Esophagus muscularis mucosa (tissue), 4 donors: ENCODE measurements at regions not wholly inside any gene's neighbourhood (a gene's known extent, or its start where the extent isn't known, plus 50 kb on each side); places are given as distances from the start of the nearest gene placed in this dataset.
"Not testable (repeated sequence)": the region's sequence is repeated elsewhere in the genome, so short reads cannot be mapped to it uniquely, and the experiment has no call there.

Experiments
- DNase-seq: peaks from one replicate; pipeline ENCODE4 v3.0.0-alpha.2; 2017; ENCODE audit errors: extremely low spot score
- H3K27ac ChIP-seq, 4 donors: fragments of 200-600 bp; sonication (generic); replicated peaks in 1 of 4; 1 replicate in 3 of 4; 2 replicates in 1 of 4; pipeline ENCODE4 v1.5.1; 2016 to 2019; ENCODE audit warnings: mild to moderate bottlenecking in 1 of 4
- H3K27me3 ChIP-seq, 4 donors: fragments of 200-600 bp; sonication (generic); one replicate each; pipeline versions ENCODE4 v1.5.1 to v1.6.0; 2016 to 2019
- H3K36me3 ChIP-seq, 4 donors: fragments of 200-600 bp; sonication (generic); one replicate each; pipeline ENCODE4 v1.5.1; 2016 to 2019
- H3K4me1 ChIP-seq, 4 donors: fragments of 200-600 bp; sonication (generic); one replicate each; pipeline ENCODE4 v1.5.1; 2016 to 2019
- H3K4me3 ChIP-seq, 4 donors: fragments of 200-600 bp; sonication (generic); 1 replicate in 2 of 4; 2 replicates in 2 of 4; pipeline ENCODE4 v1.5.1; 2016 to 2019; ENCODE audit warnings: mild to moderate bottlenecking in 4 of 4, moderate library complexity in 1 of 4
- H3K9me3 ChIP-seq, 4 donors: fragments of 200-600 bp; sonication (generic); 1 replicate in 3 of 4; 2 replicates in 1 of 4; pipeline ENCODE4 v1.5.1; 2016 to 2019
- EP300 ChIP-seq: sonication (generic); formaldehyde crosslinking; IDR thresholded peaks from one replicate; pipeline ENCODE4 v1.6.1; 2017; ENCODE audit warnings: antibody characterized with exemption
- POLR2A ChIP-seq: fragments of 450-650 bp; IDR thresholded peaks from one replicate; pipeline ENCODE4 v1.6.1; 2017; ENCODE audit warnings: antibody characterized with exemption, moderate library complexity, mild to moderate bottlenecking, low read depth
- POLR2AphosphoS5 ChIP-seq, 2 donors: sonication (generic); formaldehyde crosslinking; IDR thresholded peaks; one replicate each; pipeline ENCODE4 v1.6.1; 2017; ENCODE audit warnings: antibody characterized with exemption in 2 of 2
- WGBS: methylation state at CpG from one replicate; pipeline ENCODE4 v1.1.5; 2018; 5-methylcytosine and 5-hydroxymethylcytosine counted together
- intact Hi-C: fragments of 100-400 bp; cut with DNase I; formaldehyde crosslinking; loops from one replicate; pipeline ENCODE4 v1.15.1; 2023
- TF ChIP-seq, protein P1 (sequence below), 3 experiments: fragments of 200-600 bp in 2 of 3; fragments of 450-650 bp in 1 of 3; sonication (generic) in 2 of 3; IDR thresholded peaks; one replicate each; pipeline ENCODE4 v1.5.1; 2017 to 2019; ENCODE audit warnings: antibody characterized with exemption in 3 of 3, mild to moderate bottlenecking in 2 of 3, moderate library complexity in 1 of 3

DNA sequence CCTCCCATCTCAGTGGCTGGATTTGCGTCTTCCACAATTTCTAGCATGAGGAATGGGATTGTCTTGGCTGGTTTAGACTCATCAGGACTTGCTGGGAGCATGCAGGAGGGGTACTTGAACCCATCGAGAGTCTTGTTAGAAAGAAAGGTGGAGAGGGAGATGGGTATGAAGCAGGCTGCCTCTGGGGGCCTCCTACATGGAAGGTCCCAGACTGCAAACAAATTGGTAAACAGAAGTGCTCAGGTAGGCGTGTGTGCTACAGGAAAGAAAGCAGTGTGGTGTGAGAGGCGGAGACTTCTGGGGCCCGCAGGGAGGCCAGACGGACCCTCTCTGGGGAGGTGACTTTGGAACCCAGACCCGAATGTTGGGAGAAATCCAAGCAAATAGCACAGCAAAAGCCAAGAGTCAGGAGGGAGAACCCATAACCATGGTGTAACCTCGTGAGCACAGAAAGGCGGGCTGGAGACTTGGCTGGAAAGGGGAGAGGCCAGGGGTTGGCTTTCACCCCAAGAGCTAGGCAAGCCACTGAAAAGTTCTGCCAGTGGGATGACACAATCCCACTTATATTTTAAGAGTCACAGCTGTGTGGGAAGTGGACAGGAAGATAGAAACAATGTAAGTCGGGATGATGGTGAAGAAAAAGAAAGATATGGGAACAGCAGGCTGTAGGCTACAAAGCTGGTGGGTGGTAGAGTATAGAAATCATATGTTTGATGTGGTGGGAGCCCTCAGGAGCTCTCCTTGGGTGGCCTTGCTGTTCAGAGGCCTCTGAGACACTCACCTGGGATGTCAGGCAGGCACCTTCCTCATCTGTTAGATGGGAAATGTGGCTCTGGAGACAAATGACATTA is 130.1 kb upstream of the PRR20G start:
- Histone ChIP-seq H3K4me1 (no peaks in the 10 kb centered on the region), H3K27ac (no peak overlapping the region), H3K4me3 (no peak overlapping the region), H3K9me3 (no peaks in the 10 kb centered on the region), H3K36me3 (no peaks in the 10 kb centered on the region), H3K27me3 (peaks cover 0 to 77% (median 0%) of the 10 kb centered on the region in 4 donors)
- peak; percentile 91 for DNase-seq
- TF ChIP-seq POLR2AphosphoS5 (IDR thresholded peaks at IDR 0.05), result no peak
- TF ChIP-seq, protein P1, sequence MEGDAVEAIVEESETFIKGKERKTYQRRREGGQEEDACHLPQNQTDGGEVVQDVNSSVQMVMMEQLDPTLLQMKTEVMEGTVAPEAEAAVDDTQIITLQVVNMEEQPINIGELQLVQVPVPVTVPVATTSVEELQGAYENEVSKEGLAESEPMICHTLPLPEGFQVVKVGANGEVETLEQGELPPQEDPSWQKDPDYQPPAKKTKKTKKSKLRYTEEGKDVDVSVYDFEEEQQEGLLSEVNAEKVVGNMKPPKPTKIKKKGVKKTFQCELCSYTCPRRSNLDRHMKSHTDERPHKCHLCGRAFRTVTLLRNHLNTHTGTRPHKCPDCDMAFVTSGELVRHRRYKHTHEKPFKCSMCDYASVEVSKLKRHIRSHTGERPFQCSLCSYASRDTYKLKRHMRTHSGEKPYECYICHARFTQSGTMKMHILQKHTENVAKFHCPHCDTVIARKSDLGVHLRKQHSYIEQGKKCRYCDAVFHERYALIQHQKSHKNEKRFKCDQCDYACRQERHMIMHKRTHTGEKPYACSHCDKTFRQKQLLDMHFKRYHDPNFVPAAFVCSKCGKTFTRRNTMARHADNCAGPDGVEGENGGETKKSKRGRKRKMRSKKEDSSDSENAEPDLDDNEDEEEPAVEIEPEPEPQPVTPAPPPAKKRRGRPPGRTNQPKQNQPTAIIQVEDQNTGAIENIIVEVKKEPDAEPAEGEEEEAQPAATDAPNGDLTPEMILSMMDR (IDR thresholded peaks at IDR 0.05), result no peak
- intact Hi-C loops, result no loop called here
- WGBS, result 54% methylated on average over 10 of the region's 10 CpGs

DNA sequence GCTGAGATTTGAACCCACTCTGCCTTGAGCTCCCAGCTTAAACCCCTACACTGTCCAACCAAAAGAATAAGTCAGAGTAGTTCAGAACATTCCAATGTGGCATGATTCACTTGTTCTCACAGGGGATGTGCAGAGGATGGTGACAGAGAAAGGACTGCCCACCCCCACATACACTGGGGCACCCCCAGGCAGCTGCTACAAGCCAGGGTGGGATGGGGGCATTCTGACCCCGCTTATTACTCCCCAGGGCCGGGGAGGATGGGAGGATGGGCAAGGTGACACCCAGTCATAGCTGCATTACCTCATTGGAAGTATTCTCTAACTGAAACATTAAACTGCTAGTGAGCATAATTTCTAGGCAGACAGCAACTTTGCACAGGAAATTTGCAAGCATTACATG is 126.0 kb upstream of the PRR20G start:
- TF ChIP-seq EP300 (no peak), POLR2A (no peak), POLR2AphosphoS5 (IDR thresholded peaks at IDR 0.05) (no peak)
- TF ChIP-seq, protein P1 (IDR thresholded peaks at IDR 0.05), result no peak
- intact Hi-C loops, result no loop called here
- Histone ChIP-seq H3K9me3 (no peaks in the 10 kb centered on the region), H3K27me3 (peaks cover 0 to 75% (median 0%) of the 10 kb centered on the region in 4 donors), H3K36me3 (no peaks in the 10 kb centered on the region), H3K4me3 (no peak overlapping the region), H3K27ac (no peak overlapping the region), H3K4me1 (no peaks in the 10 kb centered on the region)
- no peak for DNase-seq
- WGBS, result 45% methylated on average over 2 of the region's 2 CpGs

DNA sequence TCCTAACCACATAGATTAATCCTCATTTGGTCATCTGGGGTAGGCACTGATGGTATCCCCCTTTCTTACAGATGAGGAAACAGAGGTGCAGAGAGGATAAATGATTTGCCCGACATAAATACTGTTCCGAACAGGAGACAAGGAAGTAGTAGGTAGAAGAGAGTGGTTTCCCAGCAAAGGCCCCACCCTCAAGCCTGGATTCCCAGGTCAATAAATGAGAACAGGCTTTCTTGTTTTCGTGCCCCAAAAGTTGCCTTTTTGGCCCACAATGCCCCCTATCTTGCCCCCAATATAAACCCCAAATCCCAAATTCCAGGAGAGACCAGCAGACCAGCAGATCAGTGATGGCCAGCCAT is 125.5 kb upstream of the PRR20G start:
- DNase-seq, result no peak
- WGBS, result 85% methylated on average over 3 of the region's 3 CpGs
- H3K36me3 ChIP-seq, result no peaks in the 10 kb centered on the region
- intact Hi-C loops, result no loop called here
- no peak overlapping the region for H3K4me3 ChIP-seq
- peaks cover 0 to 75% (median 0%) of the 10 kb centered on the region in 4 donors for H3K27me3 ChIP-seq
- H3K27ac ChIP-seq, result no peak overlapping the region
- H3K9me3 ChIP-seq, result no peaks in the 10 kb centered on the region
- H3K4me1 ChIP-seq, result no peaks in the 10 kb centered on the region
- TF ChIP-seq POLR2AphosphoS5 (IDR thresholded peaks at IDR 0.05) (no peak), EP300 (no peak), POLR2A (no peak)
- TF ChIP-seq, protein P1 (IDR thresholded peaks at IDR 0.05), result no peak

DNA sequence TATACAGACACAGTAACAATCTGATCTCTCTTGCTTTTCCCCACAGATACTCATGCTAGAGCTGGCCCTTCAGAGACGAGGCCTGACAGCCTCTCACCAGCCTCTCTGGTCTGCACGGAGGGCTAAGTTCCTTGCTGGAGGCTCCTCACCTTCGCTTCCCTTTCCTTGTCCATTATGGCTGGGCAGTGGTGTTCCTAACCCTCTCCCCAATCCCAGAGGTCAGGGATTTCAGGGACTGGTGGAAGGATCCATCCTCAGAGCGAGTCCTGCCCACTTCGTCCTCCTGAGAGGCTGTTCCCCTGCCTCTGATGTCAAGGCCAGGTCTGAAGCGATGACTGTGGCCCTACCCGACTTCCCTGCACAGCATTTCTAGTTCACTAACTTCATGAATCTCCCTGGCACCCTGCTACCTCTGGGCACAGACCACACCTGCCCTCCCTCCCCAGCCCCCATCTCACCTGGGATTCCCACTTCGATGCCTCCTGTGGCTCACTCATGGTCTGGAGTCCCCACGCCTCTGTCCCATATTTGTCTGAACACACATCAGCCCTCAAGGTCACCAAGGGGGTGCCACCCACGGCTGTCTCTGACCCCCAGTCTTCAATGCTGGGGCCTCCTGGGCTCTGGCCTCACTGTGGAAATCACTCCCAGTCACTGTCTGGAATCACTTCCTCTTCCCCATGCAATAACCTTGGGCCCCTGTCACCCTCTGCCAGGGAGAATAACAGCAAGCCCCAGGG is 124.9 kb upstream of the PRR20G start:
- H3K9me3 ChIP-seq, result no peaks in the 10 kb centered on the region
- H3K4me1 ChIP-seq, result no peaks in the 10 kb centered on the region
- no peak overlapping the region for H3K4me3 ChIP-seq
- intact Hi-C loops, result no loop called here
- DNase-seq, result peak; percentile 90
- WGBS, result 82% methylated on average over 10 of the region's 10 CpGs
- no peak for TF ChIP-seq EP300
- TF ChIP-seq, protein P1 (IDR thresholded peaks at IDR 0.05), result no peak
- TF ChIP-seq POLR2AphosphoS5 (IDR thresholded peaks at IDR 0.05), result no peak
- no peak for TF ChIP-seq POLR2A
- no peak overlapping the region for H3K27ac ChIP-seq
- H3K27me3 ChIP-seq, result peaks cover 0 to 74% (median 0%) of the 10 kb centered on the region in 4 donors
- H3K36me3 ChIP-seq, result no peaks in the 10 kb centered on the region

DNA sequence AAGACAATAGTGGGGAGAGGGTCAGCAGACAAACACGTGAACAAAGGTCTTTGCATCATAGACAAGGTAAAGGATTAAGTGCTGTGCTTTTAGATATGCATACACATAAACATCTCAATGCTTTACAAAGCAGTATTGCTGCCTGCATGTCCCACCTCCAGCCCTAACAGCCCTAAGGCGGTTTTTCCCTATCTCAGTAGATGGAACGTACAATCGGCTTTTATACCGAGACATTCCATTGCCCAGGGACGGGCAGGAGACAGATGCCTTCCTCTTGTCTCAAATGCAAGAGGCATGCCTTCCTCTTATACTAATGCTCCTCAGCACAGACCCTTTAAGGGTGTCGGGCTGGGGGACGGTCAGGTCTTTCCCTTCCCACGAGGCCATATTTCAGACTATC is 124.0 kb upstream of the PRR20G start:
- intact Hi-C loops, DNase-seq, H3K27ac ChIP-seq, H3K36me3 ChIP-seq, H3K4me1 ChIP-seq, H3K4me3 ChIP-seq, H3K9me3 ChIP-seq: not testable (repeated sequence)
- H3K27me3 ChIP-seq, result peaks cover 0 to 74% (median 0%) of the 10 kb centered on the region in 4 donors
- 66% methylated on average over 8 of the region's 9 CpGs for WGBS
